Right atrium auricular region (tissue), 2 donors: ENCODE measurements at regions not wholly inside any gene's neighbourhood (a gene's known extent, or its start where the extent isn't known, plus 50 kb on each side); places are given as distances from the start of the nearest gene placed in this dataset.

Experiments used
- DNase-seq: peaks from one replicate; pipeline ENCODE4 v3.0.0-alpha.2; 2019; ENCODE audit warnings: low spot score
- H3K27ac ChIP-seq, 2 donors: fragments of 200-600 bp; sonication (generic); 1 replicate in 1 of 2; 2 replicates in 1 of 2; pipeline ENCODE4 v1.5.1; 2016 to 2019
- H3K27me3 ChIP-seq, 2 donors: fragments of 200-600 bp; sonication (generic); one replicate each; pipeline versions ENCODE4 v1.5.1 to v1.6.0; 2017 to 2019
- H3K36me3 ChIP-seq: fragments of 200-600 bp; sonication (generic); one replicate; pipeline ENCODE4 v1.5.1; 2016
- H3K4me1 ChIP-seq, 2 donors: fragments of 200-600 bp; sonication (generic); one replicate each; pipeline versions ENCODE4 v1.5.1 to v1.6.0; 2017 to 2019
- H3K4me3 ChIP-seq, 2 donors: fragments of 200-600 bp; sonication (generic); 1 replicate in 1 of 2; 2 replicates in 1 of 2; pipeline ENCODE4 v1.5.1; 2017 to 2019; ENCODE audit warnings: mild to moderate bottlenecking in 1 of 2, moderate library complexity in 1 of 2
- H3K9me3 ChIP-seq, 2 donors: fragments of 200-600 bp; sonication (generic); one replicate each; pipeline ENCODE4 v1.5.1; 2019
- TF ChIP-seq, protein P1 (sequence below), 2 donors: fragments of 200-600 bp; sonication (generic); IDR thresholded peaks; one replicate each; pipeline ENCODE4 v1.5.1; 2019; ENCODE audit warnings: antibody characterized with exemption in 2 of 2

- TF ChIP-seq, protein P1, sequence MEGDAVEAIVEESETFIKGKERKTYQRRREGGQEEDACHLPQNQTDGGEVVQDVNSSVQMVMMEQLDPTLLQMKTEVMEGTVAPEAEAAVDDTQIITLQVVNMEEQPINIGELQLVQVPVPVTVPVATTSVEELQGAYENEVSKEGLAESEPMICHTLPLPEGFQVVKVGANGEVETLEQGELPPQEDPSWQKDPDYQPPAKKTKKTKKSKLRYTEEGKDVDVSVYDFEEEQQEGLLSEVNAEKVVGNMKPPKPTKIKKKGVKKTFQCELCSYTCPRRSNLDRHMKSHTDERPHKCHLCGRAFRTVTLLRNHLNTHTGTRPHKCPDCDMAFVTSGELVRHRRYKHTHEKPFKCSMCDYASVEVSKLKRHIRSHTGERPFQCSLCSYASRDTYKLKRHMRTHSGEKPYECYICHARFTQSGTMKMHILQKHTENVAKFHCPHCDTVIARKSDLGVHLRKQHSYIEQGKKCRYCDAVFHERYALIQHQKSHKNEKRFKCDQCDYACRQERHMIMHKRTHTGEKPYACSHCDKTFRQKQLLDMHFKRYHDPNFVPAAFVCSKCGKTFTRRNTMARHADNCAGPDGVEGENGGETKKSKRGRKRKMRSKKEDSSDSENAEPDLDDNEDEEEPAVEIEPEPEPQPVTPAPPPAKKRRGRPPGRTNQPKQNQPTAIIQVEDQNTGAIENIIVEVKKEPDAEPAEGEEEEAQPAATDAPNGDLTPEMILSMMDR (IDR thresholded peaks at IDR 0.05) = no peak
- Histone ChIP-seq H3K36me3 (no peaks in the 10 kb centered on the region), H3K4me3 (no peak overlapping the region), H3K4me1 (peaks cover 0 to 42% of the 10 kb centered on the region in 2 donors), H3K27ac (no peak overlapping the region), H3K27me3 (no peaks in the 10 kb centered on the region), H3K9me3 (no peaks in the 10 kb centered on the region)
- DNase-seq = no peak
These were observed 167.8 kb downstream of the GASK1B start for GRCh38 chr4:158005021-158005420.

DNA sequence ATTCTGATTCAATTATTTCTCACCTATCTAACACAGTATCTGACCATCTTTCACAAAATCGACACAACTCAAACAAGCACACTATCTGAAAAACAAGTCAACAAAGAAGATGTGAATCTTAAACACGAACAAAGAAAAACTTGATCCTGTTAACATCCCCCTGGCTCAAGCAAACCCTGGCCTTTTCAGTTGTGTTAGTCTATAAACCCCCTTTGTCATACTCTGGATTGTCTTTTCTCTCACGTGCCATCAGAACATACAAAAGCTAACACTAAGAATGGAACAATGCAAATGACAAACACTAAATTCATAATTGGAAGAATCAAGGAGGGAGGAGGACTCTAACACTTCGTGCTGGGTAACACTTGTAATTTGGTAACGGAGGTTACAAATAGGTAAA lies 168.7 kb downstream of the GASK1B start:
- no peaks in the 10 kb centered on the region for H3K36me3 ChIP-seq
- no peaks in the 10 kb centered on the region for H3K27me3 ChIP-seq
- TF ChIP-seq, protein P1 (IDR thresholded peaks at IDR 0.05) = no peak
- no peaks in the 10 kb centered on the region for H3K9me3 ChIP-seq
- no peak for DNase-seq
- H3K4me1 ChIP-seq = peaks cover 0 to 42% of the 10 kb centered on the region in 2 donors
- no peak overlapping the region for H3K27ac ChIP-seq
- H3K4me3 ChIP-seq = no peak overlapping the region

DNA sequence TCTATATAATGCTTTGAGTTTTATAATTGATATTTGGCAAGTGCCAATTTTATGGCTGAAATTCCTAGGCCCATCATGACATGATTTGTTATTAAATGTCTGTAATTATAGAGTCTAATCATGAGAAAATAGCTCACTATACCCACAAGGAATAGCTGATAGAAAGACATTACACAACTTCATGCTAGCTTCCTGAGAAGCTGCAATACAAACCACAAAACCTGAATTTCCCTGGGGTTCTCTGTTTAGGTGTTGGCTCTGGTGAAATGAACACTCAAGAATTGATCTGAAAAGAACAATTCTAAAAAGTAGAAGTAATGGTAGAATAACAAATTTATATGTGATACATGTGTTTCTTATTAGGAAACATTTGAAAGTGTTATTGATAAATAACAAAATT lies 169.6 kb downstream of the GASK1B start:
- H3K36me3 ChIP-seq = no peaks in the 10 kb centered on the region
- H3K9me3 ChIP-seq = no peaks in the 10 kb centered on the region
- no peak overlapping the region for H3K27ac ChIP-seq
- TF ChIP-seq, protein P1 (IDR thresholded peaks at IDR 0.05) = no peak
- DNase-seq = no peak
- no peak overlapping the region for H3K4me3 ChIP-seq
- H3K4me1 ChIP-seq = peaks cover 0 to 35% of the 10 kb centered on the region in 2 donors
- H3K27me3 ChIP-seq = no peaks in the 10 kb centered on the region

GRCh38 chr4:158002173-158002572 lies 170.7 kb downstream of the GASK1B start:
- no peaks in the 10 kb centered on the region for H3K27me3 ChIP-seq
- H3K36me3 ChIP-seq = no peaks in the 10 kb centered on the region
- peaks cover 0 to 24% of the 10 kb centered on the region in 2 donors for H3K4me1 ChIP-seq
- no peak overlapping the region for H3K27ac ChIP-seq
- no peak overlapping the region for H3K4me3 ChIP-seq
- TF ChIP-seq, protein P1 (IDR thresholded peaks at IDR 0.05) = no peak
- no peak for DNase-seq
- H3K9me3 ChIP-seq = no peaks in the 10 kb centered on the region

- TF ChIP-seq, protein P1 (IDR thresholded peaks at IDR 0.05) = no peak
- Histone ChIP-seq H3K36me3 (no peaks in the 10 kb centered on the region), H3K27ac (no peak overlapping the region), H3K4me3 (no peak overlapping the region), H3K4me1 (peaks cover 0 to 21% of the 10 kb centered on the region in 2 donors), H3K27me3 (no peaks in the 10 kb centered on the region), H3K9me3 (no peaks in the 10 kb centered on the region)
- no peak for DNase-seq
These were observed 171.1 kb downstream of the GASK1B start for GRCh38 chr4:158001756-158002155.

- H3K9me3 ChIP-seq = no peaks in the 10 kb centered on the region
These were observed 173.1 kb downstream of the GASK1B start for GRCh38 chr4:157999723-158000122.

More at GRCh38 chr4:157999723-158000122, 173.1 kb downstream of the GASK1B start:
- Histone ChIP-seq H3K4me3 (no peak overlapping the region), H3K27me3 (no peaks in the 10 kb centered on the region), H3K4me1 (peaks cover 0 to 7% of the 10 kb centered on the region in 2 donors), H3K36me3 (no peaks in the 10 kb centered on the region), H3K27ac (no peak overlapping the region)
- TF ChIP-seq, protein P1 (IDR thresholded peaks at IDR 0.05) = no peak
- no peak for DNase-seq
